NB4 (cell line): ENCODE measurements at regions not wholly inside any gene's neighbourhood (a gene's known extent, or its start where the extent isn't known, plus 50 kb on each side); places are given as distances from the start of the nearest gene placed in this dataset.

Source experiments
- CTCF ChIP-seq: IDR thresholded peaks from one replicate; pipeline ENCODE4 v1.5.1; 2012; ENCODE audit warnings: low read depth, low read length
- MAX ChIP-seq: IDR thresholded peaks from 2 replicates; pipeline ENCODE4 v1.6.1; 2011; ENCODE audit warnings: low read depth, low read length
- MYC ChIP-seq: IDR thresholded peaks from 2 replicates; pipeline ENCODE4 v1.6.1; 2011; ENCODE audit warnings: low read depth, low read length
- POLR2A ChIP-seq: IDR thresholded peaks from 2 replicates; pipeline ENCODE4 v1.6.1; 2011; ENCODE audit warnings: mild to moderate bottlenecking; ENCODE audit not compliant: insufficient read length; ENCODE audit errors: extremely low read depth

GRCh38 chrX:101740642-101741041, 81.0 kb upstream of the ARMCX2 start:
- TF ChIP-seq CTCF (no peak), POLR2A (no peak), MAX (no peak), MYC (no peak)
